CD8-positive, alpha-beta memory T cell (primary cell): ENCODE measurements at regions not wholly inside any gene's neighbourhood (a gene's known extent, or its start where the extent isn't known, plus 50 kb on each side); places are given as distances from the start of the nearest gene placed in this dataset.

Experiments used
- CTCF ChIA-PET: fragments of 350-600 bp; sonication (Branson Sonifier 250); formaldehyde crosslinking; loops from one replicate; lab custom pipeline; 2021; ENCODE audit warnings: antibody characterized with exemption; lab: Charles Lee
- POLR2A ChIA-PET: fragments of 350-600 bp; sonication (Branson Sonifier 250); formaldehyde crosslinking; loops from one replicate; lab custom pipeline; 2021; ENCODE audit warnings: antibody characterized with exemption; lab: Charles Lee
- DNase-seq, 5 donors: peaks; one replicate each; pipeline versions ENCODE4 v3.0.0 to v3.0.0-alpha.2; 2020 to 2022; ENCODE audit warnings: mixed read lengths in 1 of 5
- H3K27ac ChIP-seq: one replicate; pipeline ENCODE4 v1.7.0; 2013; ENCODE audit warnings: low read depth, mild to moderate bottlenecking, low read length, moderate library complexity
- H3K27me3 ChIP-seq: 2 replicates; pipeline ENCODE4 v1.7.0; 2013; ENCODE audit warnings: low read length, mild to moderate bottlenecking; ENCODE audit not compliant: insufficient read depth, poor library complexity, severe bottlenecking
- H3K36me3 ChIP-seq: 2 replicates; pipeline ENCODE4 v1.7.0; 2013; ENCODE audit warnings: mild to moderate bottlenecking, low read length, moderate library complexity; ENCODE audit not compliant: insufficient read depth
- H3K4me1 ChIP-seq: 2 replicates; pipeline ENCODE4 v1.7.0; 2013; ENCODE audit warnings: mild to moderate bottlenecking, low read length, moderate library complexity; ENCODE audit not compliant: insufficient read depth
- H3K4me3 ChIP-seq: 2 replicates; pipeline ENCODE4 v1.7.0; 2013; ENCODE audit warnings: mild to moderate bottlenecking, low read length
- H3K9me3 ChIP-seq: 2 replicates; pipeline ENCODE4 v1.7.0; 2013; ENCODE audit warnings: mild to moderate bottlenecking, low read length
- H3K27ac Mint-ChIP-seq, 8 donors: one replicate each; pipeline ENCODE4 v1.8.0; 2020 to 2021; ENCODE audit warnings: mixed read lengths in 8 of 8, mild to moderate bottlenecking in 6 of 8, inconsistent platforms in 3 of 8, moderate library complexity in 3 of 8
- H3K27me3 Mint-ChIP-seq, 2 donors: one replicate each; pipeline ENCODE4 v1.8.0; 2020 to 2021; ENCODE audit warnings: mixed read lengths in 2 of 2, mild to moderate bottlenecking in 1 of 2, moderate library complexity in 1 of 2
- H3K36me3 Mint-ChIP-seq, 3 donors: one replicate each; pipeline ENCODE4 v1.8.0; 2020 to 2021; ENCODE audit warnings: mixed read lengths in 3 of 3, inconsistent platforms in 1 of 3, mild to moderate bottlenecking in 1 of 3
- H3K4me1 Mint-ChIP-seq, 3 donors: one replicate each; pipeline ENCODE4 v1.8.0; 2020 to 2021; ENCODE audit warnings: mixed read lengths in 3 of 3, inconsistent platforms in 1 of 3, mild to moderate bottlenecking in 1 of 3
- H3K4me3 Mint-ChIP-seq, 7 donors: one replicate each; pipeline ENCODE4 v1.8.0; 2020 to 2021; ENCODE audit warnings: mixed read lengths in 7 of 7, mild to moderate bottlenecking in 6 of 7, moderate library complexity in 4 of 7, inconsistent platforms in 2 of 7
- H3K9me3 Mint-ChIP-seq, 5 donors: one replicate each; pipeline ENCODE4 v1.8.0; 2020 to 2022; ENCODE audit warnings: mixed read lengths in 5 of 5, mild to moderate bottlenecking in 3 of 5, moderate library complexity in 2 of 5, inconsistent platforms in 1 of 5

DNA sequence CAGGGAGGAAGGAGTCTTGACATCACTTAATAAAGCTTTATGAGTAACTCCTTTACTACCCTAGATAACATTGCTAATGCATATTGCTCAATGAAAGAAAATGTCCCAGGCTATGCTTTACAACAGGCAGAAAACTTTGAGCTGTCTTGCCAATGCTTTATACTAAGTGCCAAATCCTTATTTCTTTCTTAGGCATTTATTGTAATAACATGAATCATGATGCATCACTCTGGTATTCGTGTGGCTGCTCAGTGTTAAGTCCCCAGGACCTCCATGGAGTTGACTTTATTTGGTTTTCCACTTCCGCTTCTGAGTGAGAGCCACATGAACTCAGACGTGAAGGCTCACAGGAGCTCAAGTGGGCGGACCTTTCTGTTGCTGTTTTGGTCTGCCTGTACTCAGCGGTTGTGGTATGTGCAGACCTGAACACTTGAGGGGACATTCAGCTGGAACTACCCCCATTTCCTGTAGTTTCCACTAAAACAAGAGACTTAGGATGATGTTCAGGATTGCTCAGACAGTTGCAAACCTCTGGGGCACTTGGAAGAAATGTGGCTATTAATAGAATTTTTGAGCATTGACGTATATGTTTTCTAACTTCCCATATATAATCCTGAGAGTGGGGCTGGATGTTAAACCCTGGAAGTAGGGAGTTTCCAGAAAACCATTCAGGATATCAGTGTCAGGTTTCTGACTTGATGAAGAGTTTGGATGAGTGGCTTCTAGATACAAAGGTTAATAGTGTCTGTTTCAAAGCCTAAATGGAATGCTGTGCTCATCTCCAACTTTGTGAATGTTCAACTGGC is 258.6 kb downstream of the MSRB3 start:
- Histone ChIP-seq H3K4me3 (no peak overlapping the region), H3K27me3 (no peaks in the 10 kb centered on the region), H3K27ac (no peak overlapping the region), H3K9me3 (no peaks in the 10 kb centered on the region), H3K36me3 (no peaks in the 10 kb centered on the region), H3K4me1 (no peaks in the 10 kb centered on the region)
- CTCF ChIA-PET: no interaction called here
- H3K27ac Mint-ChIP-seq: no peak overlapping the region
- peaks cover 2 to 3% of the 10 kb centered on the region in 2 donors for H3K27me3 Mint-ChIP-seq
- no peak for DNase-seq
- peaks cover 0 to 28% (median 12%) of the 10 kb centered on the region in 5 donors for H3K9me3 Mint-ChIP-seq
- peaks cover 0 to 2% (median 0%) of the 10 kb centered on the region in 3 donors for H3K36me3 Mint-ChIP-seq
- POLR2A ChIA-PET: no interaction called here
- no peaks in the 10 kb centered on the region for H3K4me1 Mint-ChIP-seq
- no peak overlapping the region for H3K4me3 Mint-ChIP-seq

DNA sequence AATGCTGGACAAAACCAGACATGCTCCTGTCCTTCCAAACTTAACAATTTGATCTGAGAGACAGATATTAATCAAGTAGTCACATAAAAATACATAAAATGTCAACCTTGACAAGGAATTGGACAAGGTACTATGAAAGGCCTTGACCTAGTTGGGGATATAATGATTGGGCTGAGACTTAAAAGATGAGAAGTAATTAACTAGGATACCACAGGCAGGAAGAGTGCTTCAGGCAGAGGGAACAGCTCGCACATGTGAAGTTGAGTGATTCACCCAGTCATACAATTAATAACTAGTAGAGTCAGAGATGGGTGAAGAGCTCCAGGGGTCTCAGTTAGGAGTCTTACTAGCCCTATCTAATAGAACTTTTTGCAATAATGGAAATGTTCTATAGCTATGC is 259.5 kb downstream of the MSRB3 start:
- no peak for DNase-seq
- H3K4me1 Mint-ChIP-seq: no peaks in the 10 kb centered on the region
- H3K4me3 Mint-ChIP-seq: no peak overlapping the region
- no peaks in the 10 kb centered on the region for H3K27me3 ChIP-seq
- no peaks in the 10 kb centered on the region for H3K4me1 ChIP-seq
- peaks cover 0 to 2% (median 0%) of the 10 kb centered on the region in 3 donors for H3K36me3 Mint-ChIP-seq
- peaks cover 0 to 28% (median 12%) of the 10 kb centered on the region in 5 donors for H3K9me3 Mint-ChIP-seq
- H3K27ac Mint-ChIP-seq: no peak overlapping the region
- H3K27me3 Mint-ChIP-seq: peaks cover 2 to 3% of the 10 kb centered on the region in 2 donors
- no peak overlapping the region for H3K27ac ChIP-seq
- no peaks in the 10 kb centered on the region for H3K9me3 ChIP-seq
- H3K36me3 ChIP-seq: no peaks in the 10 kb centered on the region
- CTCF ChIA-PET: no interaction called here
- H3K4me3 ChIP-seq: no peak overlapping the region
- POLR2A ChIA-PET: no interaction called here

- CTCF ChIA-PET: no interaction called here
- H3K4me1 Mint-ChIP-seq: no peaks in the 10 kb centered on the region
- no peak for DNase-seq
- H3K4me3 ChIP-seq: no peak overlapping the region
- peaks cover 0 to 2% (median 0%) of the 10 kb centered on the region in 3 donors for H3K36me3 Mint-ChIP-seq
- POLR2A ChIA-PET: no interaction called here
- no peaks in the 10 kb centered on the region for H3K27me3 ChIP-seq
- no peaks in the 10 kb centered on the region for H3K9me3 ChIP-seq
- no peak overlapping the region for H3K27ac ChIP-seq
- peaks cover 0 to 3% of the 10 kb centered on the region in 2 donors for H3K27me3 Mint-ChIP-seq
- H3K9me3 Mint-ChIP-seq: peaks cover 0 to 28% (median 13%) of the 10 kb centered on the region in 5 donors
- H3K4me3 Mint-ChIP-seq: no peak overlapping the region
- no peaks in the 10 kb centered on the region for H3K4me1 ChIP-seq
- no peak overlapping the region for H3K27ac Mint-ChIP-seq
- no peaks in the 10 kb centered on the region for H3K36me3 ChIP-seq
These were observed 260.5 kb downstream of the MSRB3 start for GRCh38 chr12:65539023-65539422.

DNA sequence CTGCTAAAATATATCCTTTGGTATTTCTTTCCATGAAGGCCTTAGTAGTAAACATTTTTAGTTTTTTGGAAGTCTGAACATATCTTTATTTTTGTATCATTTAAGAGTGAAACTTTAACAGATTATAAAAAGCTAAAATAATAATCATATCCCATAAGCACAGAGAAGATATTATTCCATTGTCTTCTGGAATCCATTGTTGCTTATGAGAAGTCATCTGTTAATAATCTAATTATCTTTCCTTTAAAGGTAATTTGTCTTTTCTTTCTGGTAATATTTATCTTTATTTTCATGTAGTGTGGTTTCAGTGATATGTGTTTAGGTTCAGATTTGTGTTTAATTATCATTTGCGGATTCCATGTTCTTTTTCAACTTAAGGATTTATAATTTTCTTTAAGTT is 261.7 kb downstream of the MSRB3 start:
- H3K4me3 ChIP-seq: no peak overlapping the region

DNA sequence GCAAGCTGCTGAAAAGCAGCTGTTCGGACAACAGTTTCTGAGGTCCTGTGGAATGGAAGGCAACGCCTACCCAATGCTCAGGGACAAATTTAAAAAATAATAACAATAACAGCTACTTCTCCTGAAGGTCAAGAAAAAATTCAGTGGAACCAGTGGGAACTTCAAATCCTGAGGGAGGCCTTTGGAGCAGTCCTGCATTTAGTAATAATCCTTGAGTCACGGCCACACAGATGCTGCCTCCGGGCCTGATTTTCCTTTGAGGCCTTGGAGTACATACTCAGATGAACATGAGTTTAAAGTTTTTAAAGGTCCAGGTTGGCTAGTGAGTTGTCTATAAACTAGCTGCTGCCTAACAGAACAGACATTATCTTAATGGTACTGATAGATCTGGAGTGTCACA is 268.0 kb downstream of the MSRB3 start:
- H3K27ac Mint-ChIP-seq: no peak overlapping the region

More for the DNA sequence above, 261.7 kb downstream of the MSRB3 start:
- Histone ChIP-seq H3K4me1 (no peaks in the 10 kb centered on the region), H3K27me3 (no peaks in the 10 kb centered on the region), H3K27ac (no peak overlapping the region), H3K36me3 (no peaks in the 10 kb centered on the region), H3K9me3 (no peaks in the 10 kb centered on the region)
- no peaks in the 10 kb centered on the region for H3K4me1 Mint-ChIP-seq
- ChIA-PET CTCF (no interaction called here), POLR2A (no interaction called here)
- no peak overlapping the region for H3K4me3 Mint-ChIP-seq
- H3K27me3 Mint-ChIP-seq: peaks cover 0 to 1% of the 10 kb centered on the region in 2 donors
- H3K27ac Mint-ChIP-seq: no peak overlapping the region
- H3K9me3 Mint-ChIP-seq: peaks cover 0 to 28% (median 13%) of the 10 kb centered on the region in 5 donors
- peaks cover 0 to 2% (median 0%) of the 10 kb centered on the region in 3 donors for H3K36me3 Mint-ChIP-seq
- no peak for DNase-seq

GRCh38 chr12:65556676-65557437 is 267.4 kb upstream of the HMGA2 start:
- Mint-ChIP-seq H3K36me3 (no peaks in the 10 kb centered on the region), H3K9me3 (peaks cover 0 to 7% (median 0%) of the 10 kb centered on the region in 5 donors), H3K4me3 (no peak overlapping the region), H3K4me1 (peaks cover 4 to 10% (median 8%) of the 10 kb centered on the region in 3 donors), H3K27me3 (peaks cover 5 to 22% of the 10 kb centered on the region in 2 donors), H3K27ac (no peak overlapping the region)
- Histone ChIP-seq H3K27me3 (peaks cover 3% of the 10 kb centered on the region), H3K4me3 (no peak overlapping the region), H3K4me1 (no peaks in the 10 kb centered on the region), H3K27ac (no peak overlapping the region), H3K36me3 (no peaks in the 10 kb centered on the region), H3K9me3 (no peaks in the 10 kb centered on the region)
- DNase-seq: peak; percentile 10 to 55 (median 37)
- ChIA-PET POLR2A (no interaction called here), CTCF (interaction anchor here (0.8 to 1.1 kb wide), 4 partner anchors 10 to 499 kb away, joined by 3 read pairs; no protein-coding TSS in a partner anchor)

More for the DNA sequence above, 268.0 kb downstream of the MSRB3 start:
- Histone ChIP-seq H3K4me3 (no peak overlapping the region), H3K9me3 (no peaks in the 10 kb centered on the region), H3K27me3 (no peaks in the 10 kb centered on the region), H3K36me3 (no peaks in the 10 kb centered on the region), H3K27ac (no peak overlapping the region), H3K4me1 (no peaks in the 10 kb centered on the region)
- no peak for DNase-seq
- Mint-ChIP-seq H3K27me3 (no peaks in the 10 kb centered on the region), H3K4me3 (no peak overlapping the region), H3K9me3 (peaks cover 0 to 5% (median 3%) of the 10 kb centered on the region in 5 donors), H3K4me1 (no peaks in the 10 kb centered on the region), H3K36me3 (no peaks in the 10 kb centered on the region)
- POLR2A ChIA-PET: no interaction called here
- CTCF ChIA-PET: no interaction called here

DNA sequence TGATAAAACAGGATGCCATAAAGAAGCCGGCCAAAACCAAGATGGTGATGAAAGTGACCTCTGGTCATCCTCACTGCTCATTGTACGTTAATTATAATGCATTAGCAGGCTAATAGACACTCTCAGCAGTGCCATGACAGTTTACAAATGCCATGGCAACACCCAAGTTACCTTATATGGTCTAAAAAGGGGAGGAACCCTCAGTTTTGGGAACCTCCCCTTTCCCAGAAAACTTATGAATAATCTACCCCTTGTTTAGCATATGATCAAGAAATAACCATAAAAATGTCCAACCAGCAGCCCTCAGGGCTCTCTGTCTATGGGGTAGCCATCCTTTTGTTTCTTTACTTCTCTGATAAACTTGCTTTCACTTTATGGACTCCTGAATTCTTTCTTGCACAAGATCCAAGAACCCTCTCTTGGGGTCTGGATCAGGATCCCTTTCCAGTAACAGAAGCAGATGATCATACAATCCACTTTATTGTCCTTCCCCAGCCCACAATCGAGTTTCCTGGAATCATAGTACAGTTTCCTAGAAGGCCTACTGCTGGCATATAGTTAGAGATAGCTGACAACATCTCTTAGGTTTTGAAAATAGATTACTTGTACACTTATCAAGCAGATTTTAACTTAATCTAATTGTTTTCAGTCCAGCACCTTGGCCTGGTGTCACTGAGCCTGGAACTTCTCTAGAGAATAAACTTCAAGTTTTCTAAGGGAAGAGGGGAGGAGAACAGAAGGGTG is 266.7 kb upstream of the HMGA2 start:
- peaks cover 4 to 10% (median 8%) of the 10 kb centered on the region in 3 donors for H3K4me1 Mint-ChIP-seq
- Histone ChIP-seq H3K9me3 (no peaks in the 10 kb centered on the region), H3K36me3 (no peaks in the 10 kb centered on the region), H3K4me3 (no peak overlapping the region), H3K27ac (no peak overlapping the region), H3K4me1 (no peaks in the 10 kb centered on the region), H3K27me3 (peaks cover 3% of the 10 kb centered on the region)
- H3K4me3 Mint-ChIP-seq: no peak overlapping the region
- CTCF ChIA-PET: interaction anchor here (1.1 kb wide), 1 partner anchor 498 kb away, joined by 3 read pairs; no protein-coding TSS in a partner anchor
- peaks cover 0 to 7% (median 0%) of the 10 kb centered on the region in 5 donors for H3K9me3 Mint-ChIP-seq
- DNase-seq: no peak
- H3K36me3 Mint-ChIP-seq: no peaks in the 10 kb centered on the region
- POLR2A ChIA-PET: no interaction called here
- peaks cover 5 to 30% of the 10 kb centered on the region in 2 donors for H3K27me3 Mint-ChIP-seq
- H3K27ac Mint-ChIP-seq: no peak overlapping the region
